IMR-90 (cell line): ENCODE measurements at regions not wholly inside any gene's neighbourhood (a gene's known extent, or its start where the extent isn't known, plus 50 kb on each side); places are given as distances from the start of the nearest gene placed in this dataset.

Experiments used
- ATAC-seq: fragments of 200-7000 bp; cut with Tn5 transposase; 2 replicates; pipeline ENCODE4 v1.9.1; 2020; ENCODE audit warnings: low read depth, mild to moderate bottlenecking, moderate library complexity
- BruUV-seq: library from RNA; stranded (reverse); fragments of 400-500 nt; replicated peaks from 2 replicates; lab custom pipeline; 2021; lab: Mats Ljungman, UMichigan
- CTCF ChIA-PET: fragments of 300-600 bp; formaldehyde crosslinking; extraction: SDS; loops from one replicate; lab custom pipeline; 2021; ENCODE audit warnings: antibody characterized with exemption; lab: Yijun Ruan, JAX
- POLR2A ChIA-PET: fragments of 300-600 bp; sonication (Branson Sonifier 250); formaldehyde crosslinking; loops from one replicate; lab custom pipeline; 2022; ENCODE audit warnings: antibody characterized with exemption; ENCODE audit not compliant: unreplicated experiment; lab: Charles Lee
- DNase-seq: peaks from one replicate; pipeline ENCODE4 v3.0.0; 2013
- H2AFZ ChIP-seq: replicated peaks from 2 replicates; pipeline ENCODE3; 2013; ENCODE audit warnings: low read length, mild to moderate bottlenecking; ENCODE audit not compliant: poor library complexity
- H2AK5ac ChIP-seq: 2 replicates; pipeline ENCODE4 v1.6.1; 2013; ENCODE audit warnings: low read depth, low read length, inconsistent platforms
- H2AK9ac ChIP-seq: replicated peaks from 2 replicates; pipeline ENCODE3; 2013; ENCODE audit warnings: mild to moderate bottlenecking, low read depth, low read length, moderate library complexity; ENCODE audit not compliant: poor library complexity
- H2BK120ac ChIP-seq: 2 replicates; pipeline ENCODE4 v1.6.1; 2013; ENCODE audit warnings: low read depth, low read length, inconsistent platforms
- H2BK15ac ChIP-seq: 3 replicates; pipeline ENCODE4 v1.6.1; 2013; ENCODE audit warnings: low read depth, low read length, inconsistent platforms
- H2BK20ac ChIP-seq: 2 replicates; pipeline ENCODE4 v1.6.1; 2013; ENCODE audit warnings: low read depth, mild to moderate bottlenecking, inconsistent platforms, low read length, moderate library complexity
- H2BK5ac ChIP-seq: 2 replicates; pipeline ENCODE4 v1.6.1; 2013; ENCODE audit warnings: mild to moderate bottlenecking, low read depth, low read length, inconsistent platforms; ENCODE audit not compliant: poor library complexity, severe bottlenecking
- H3K14ac ChIP-seq: replicated peaks from 2 replicates; pipeline ENCODE4 v1.6.1; 2013; ENCODE audit warnings: low read depth, low read length, inconsistent platforms
- H3K18ac ChIP-seq: 2 replicates; pipeline ENCODE4 v1.6.1; 2013; ENCODE audit warnings: low read depth, low read length, control low read depth
- H3K23ac ChIP-seq: 2 replicates; pipeline ENCODE4 v1.6.1; 2013; ENCODE audit warnings: low read depth, low read length, inconsistent platforms
- H3K27ac ChIP-seq: 2 replicates; pipeline ENCODE4 v1.5.1; 2013; ENCODE audit warnings: mild to moderate bottlenecking, control low read depth, low read length; ENCODE audit not compliant: insufficient read depth
- H3K27me3 ChIP-seq: 2 replicates; pipeline ENCODE4 v1.6.1; 2013; ENCODE audit warnings: low read length; ENCODE audit not compliant: control insufficient read depth, insufficient read depth
- H3K36me3 ChIP-seq: 2 replicates; pipeline ENCODE4 v1.6.1; 2013; ENCODE audit warnings: low read length, mixed read lengths; ENCODE audit not compliant: control insufficient read depth, insufficient read depth
- H3K4ac ChIP-seq: 2 replicates; pipeline ENCODE4 v1.6.1; 2013; ENCODE audit warnings: low read depth, low read length, inconsistent platforms
- H3K4me1 ChIP-seq: 2 replicates; pipeline ENCODE4 v1.6.1; 2013; ENCODE audit warnings: low read length, mixed read lengths; ENCODE audit not compliant: control insufficient read depth, insufficient read depth
- H3K4me2 ChIP-seq: 2 replicates; pipeline ENCODE4 v1.6.1; 2013; ENCODE audit warnings: low read depth, mild to moderate bottlenecking, control low read depth, low read length, moderate library complexity
- H3K4me3 ChIP-seq: 2 replicates; pipeline ENCODE4 v1.5.1; 2013; ENCODE audit warnings: low read depth, mild to moderate bottlenecking, control low read depth, low read length, moderate library complexity; ENCODE audit not compliant: insufficient read depth
- H3K56ac ChIP-seq: 2 replicates; pipeline ENCODE4 v1.6.1; 2013; ENCODE audit warnings: low read length, inconsistent platforms; ENCODE audit not compliant: insufficient read depth; ENCODE audit errors: extremely low read depth
- H3K79me1 ChIP-seq, 2 experiments: 2 replicates each; pipeline ENCODE4 v1.6.1; 2013; ENCODE audit warnings: low read length in 2 of 2, inconsistent platforms in 1 of 2, low read depth in 1 of 2
- H3K9ac ChIP-seq: 2 replicates; pipeline ENCODE4 v1.6.1; 2013; ENCODE audit warnings: low read depth, low read length, control low read depth
- H3K9me1 ChIP-seq: 2 replicates; pipeline ENCODE4 v1.6.1; 2013; ENCODE audit warnings: low read length, inconsistent platforms; ENCODE audit not compliant: insufficient read depth
- H3K9me3 ChIP-seq: 2 replicates; pipeline ENCODE4 v1.6.1; 2013; ENCODE audit warnings: low read length; ENCODE audit not compliant: control insufficient read depth, insufficient read depth
- H4K20me1 ChIP-seq: 2 replicates; pipeline ENCODE4 v1.6.1; 2013; ENCODE audit warnings: low read length, inconsistent platforms; ENCODE audit not compliant: insufficient read depth
- H4K5ac ChIP-seq: 2 replicates; pipeline ENCODE4 v1.6.1; 2013; ENCODE audit warnings: mild to moderate bottlenecking, low read depth, low read length, control low read depth
- H4K8ac ChIP-seq, 2 experiments: 2 replicates each; pipeline ENCODE4 v1.6.1; 2013; ENCODE audit warnings: low read depth in 2 of 2, low read length in 2 of 2, control low read depth in 1 of 2, inconsistent platforms in 1 of 2
- H4K91ac ChIP-seq: 2 replicates; pipeline ENCODE4 v1.6.1; 2013; ENCODE audit warnings: low read depth, low read length, inconsistent platforms; ENCODE audit not compliant: insufficient read depth
- BHLHE40 ChIP-seq: fragments of 150-350 bp; IDR thresholded peaks from 2 replicates; pipeline ENCODE4 v1.6.1; 2016; ENCODE audit warnings: mild to moderate bottlenecking, low read depth, low read length
- CEBPB ChIP-seq: IDR thresholded peaks from 2 replicates; pipeline ENCODE4 v1.6.1; 2012; ENCODE audit warnings: low read depth, low read length, improper control_type of control experiment
- CHD1 ChIP-seq: IDR thresholded peaks from 2 replicates; pipeline ENCODE4 v1.6.1; 2012; ENCODE audit warnings: low read depth, low read length, improper control_type of control experiment
- FOS ChIP-seq: fragments of 150-350 bp; IDR thresholded peaks from 2 replicates; pipeline ENCODE4 v1.6.1; 2016; ENCODE audit warnings: low read depth, low read length
- NFE2L2 ChIP-seq: fragments of 150-350 bp; IDR thresholded peaks from 2 replicates; pipeline ENCODE4 v1.6.1; 2016; ENCODE audit warnings: low read depth, mild to moderate bottlenecking, low read length
- POLR2A ChIP-seq: IDR thresholded peaks from 2 replicates; pipeline ENCODE4 v1.6.1; 2012; ENCODE audit warnings: mild to moderate bottlenecking, low read depth, low read length
- RAD21 ChIP-seq: IDR thresholded peaks from 2 replicates; pipeline ENCODE4 v1.6.1; 2012; ENCODE audit warnings: low read length, improper control_type of control experiment
- RCOR1 ChIP-seq: IDR thresholded peaks from 2 replicates; pipeline ENCODE4 v1.6.1; 2012; ENCODE audit warnings: mild to moderate bottlenecking, low read length, improper control_type of control experiment; ENCODE audit not compliant: insufficient replicate concordance
- RFX5 ChIP-seq: IDR thresholded peaks from 2 replicates; pipeline ENCODE4 v1.8.0; 2012; ENCODE audit warnings: low read depth, mild to moderate bottlenecking, low read length, moderate library complexity
- SMC3 ChIP-seq: fragments of 150-350 bp; IDR thresholded peaks from 2 replicates; pipeline ENCODE4 v1.6.1; 2016; ENCODE audit warnings: low read depth, mild to moderate bottlenecking, antibody characterized with exemption, low read length, moderate library complexity
- USF2 ChIP-seq: fragments of 150-350 bp; IDR thresholded peaks from 2 replicates; pipeline ENCODE4 v1.6.1; 2017; ENCODE audit warnings: mild to moderate bottlenecking, antibody characterized with exemption, low read length, low read depth
- WGBS, 2 experiments: methylation state at CpG; one replicate each; pipeline versions ENCODE4 v1.1.5 to v1.1.7; 2013; ENCODE audit warnings: missing lambda C conversion rate in 2 of 2; ENCODE audit not compliant: insufficient read length in 1 of 2; ENCODE audit errors: extremely low coverage in 2 of 2; 5-methylcytosine and 5-hydroxymethylcytosine counted together
- dilution Hi-C: fragments of 300-500 bp; cut with HindIII; formaldehyde crosslinking; loops from one replicate; pipeline ENCODE4 v1.14.3; 2018; ENCODE audit warnings: low sequenced_read_pairs; ENCODE audit not compliant: unreplicated experiment
- in situ Hi-C: fragments of 300-500 bp; cut with MboI; formaldehyde crosslinking; loops from 3 replicates; pipeline ENCODE4 v1.14.3; 2019; ENCODE audit warnings: low sequenced_read_pairs, inconsistent platforms, mixed read lengths
- intact Hi-C: fragments of 100-400 bp; cut with micrococcal nuclease; formaldehyde crosslinking; loops from 2 replicates; pipeline ENCODE4 v1.10.0; 2022
- TF ChIP-seq, protein P1 (sequence below): fragments of 150-350 bp; IDR thresholded peaks from 2 replicates; pipeline ENCODE4 v1.6.1; 2016; ENCODE audit warnings: low read depth, mild to moderate bottlenecking, low read length, moderate library complexity, borderline replicate concordance
- TF ChIP-seq, protein P2 (sequence below): conservative IDR thresholded peaks from 2 replicates; pipeline ENCODE4 v1.5.1; 2012; ENCODE audit warnings: mild to moderate bottlenecking, low read depth, low read length, improper control_type of control experiment

DNA sequence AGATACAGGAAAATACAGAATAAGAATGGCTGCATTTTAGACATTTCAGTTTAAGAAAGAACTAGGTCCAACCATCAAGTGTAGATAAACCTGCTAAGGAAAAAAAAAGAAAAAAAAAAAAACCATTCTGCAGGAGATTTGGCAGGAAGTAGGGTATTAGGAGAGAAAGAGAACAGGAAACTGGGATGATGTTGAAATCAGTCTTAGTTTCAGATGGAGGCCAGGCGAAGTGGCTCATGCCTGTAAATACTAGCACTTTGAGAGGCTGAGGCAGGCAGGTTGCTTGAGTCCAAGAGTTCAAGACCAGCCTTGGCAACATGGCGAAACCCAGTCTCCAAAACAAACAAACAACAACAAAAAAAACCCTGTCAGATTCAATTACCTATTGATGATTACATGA is 120.2 kb downstream of the RAB11FIP2 start:
- DNase-seq = peak; percentile 0
- Histone ChIP-seq H3K14ac (no peak overlapping the region), H3K4me1 (no peaks in the 10 kb centered on the region), H3K9ac (no peak overlapping the region), H2AK9ac (no peak overlapping the region), H3K4me3 (no peak overlapping the region), H2BK5ac (no peak overlapping the region), H3K23ac (no peak overlapping the region), H4K20me1 (no peaks in the 10 kb centered on the region), H3K27ac (no peak overlapping the region), H4K8ac (no peak overlapping the region), H2BK15ac (no peak overlapping the region), H2AFZ (no peak overlapping the region), H2BK20ac (no peak overlapping the region), H3K79me1 (no peaks in the 10 kb centered on the region), H2BK120ac (no peak overlapping the region), H3K56ac (no peak overlapping the region), H3K18ac (no peak overlapping the region), H4K5ac (no peak overlapping the region), H3K27me3 (no peaks in the 10 kb centered on the region), H3K9me3 (peaks cover 5% of the 10 kb centered on the region; the same call in 1 of the 2 replicates), H4K91ac (no peak overlapping the region), H3K36me3 (no peaks in the 10 kb centered on the region), H3K9me1 (no peaks in the 10 kb centered on the region), H3K4me2 (no peak overlapping the region), H3K4ac (no peak overlapping the region), H2AK5ac (no peak overlapping the region)
- WGBS, 2 experiments = no CpG with 5 or more reads among the region's 2 CpGs
- no peak for ATAC-seq
- ChIA-PET POLR2A (no interaction called here), CTCF (no interaction called here)
- in situ Hi-C loops (no loop called here), dilution Hi-C loops (no loop called here), intact Hi-C loops (no loop called here)
- BruUV-seq = no TSS peak
- TF ChIP-seq RCOR1 (no peak), NFE2L2 (no peak), RAD21 (no peak), CEBPB (no peak), USF2 (no peak), SMC3 (no peak), FOS (no peak), RFX5 (no peak), BHLHE40 (no peak), CHD1 (no peak), POLR2A (no peak)
- TF ChIP-seq, protein P1, sequence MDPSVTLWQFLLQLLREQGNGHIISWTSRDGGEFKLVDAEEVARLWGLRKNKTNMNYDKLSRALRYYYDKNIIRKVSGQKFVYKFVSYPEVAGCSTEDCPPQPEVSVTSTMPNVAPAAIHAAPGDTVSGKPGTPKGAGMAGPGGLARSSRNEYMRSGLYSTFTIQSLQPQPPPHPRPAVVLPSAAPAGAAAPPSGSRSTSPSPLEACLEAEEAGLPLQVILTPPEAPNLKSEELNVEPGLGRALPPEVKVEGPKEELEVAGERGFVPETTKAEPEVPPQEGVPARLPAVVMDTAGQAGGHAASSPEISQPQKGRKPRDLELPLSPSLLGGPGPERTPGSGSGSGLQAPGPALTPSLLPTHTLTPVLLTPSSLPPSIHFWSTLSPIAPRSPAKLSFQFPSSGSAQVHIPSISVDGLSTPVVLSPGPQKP = no peak
- TF ChIP-seq, protein P2, sequence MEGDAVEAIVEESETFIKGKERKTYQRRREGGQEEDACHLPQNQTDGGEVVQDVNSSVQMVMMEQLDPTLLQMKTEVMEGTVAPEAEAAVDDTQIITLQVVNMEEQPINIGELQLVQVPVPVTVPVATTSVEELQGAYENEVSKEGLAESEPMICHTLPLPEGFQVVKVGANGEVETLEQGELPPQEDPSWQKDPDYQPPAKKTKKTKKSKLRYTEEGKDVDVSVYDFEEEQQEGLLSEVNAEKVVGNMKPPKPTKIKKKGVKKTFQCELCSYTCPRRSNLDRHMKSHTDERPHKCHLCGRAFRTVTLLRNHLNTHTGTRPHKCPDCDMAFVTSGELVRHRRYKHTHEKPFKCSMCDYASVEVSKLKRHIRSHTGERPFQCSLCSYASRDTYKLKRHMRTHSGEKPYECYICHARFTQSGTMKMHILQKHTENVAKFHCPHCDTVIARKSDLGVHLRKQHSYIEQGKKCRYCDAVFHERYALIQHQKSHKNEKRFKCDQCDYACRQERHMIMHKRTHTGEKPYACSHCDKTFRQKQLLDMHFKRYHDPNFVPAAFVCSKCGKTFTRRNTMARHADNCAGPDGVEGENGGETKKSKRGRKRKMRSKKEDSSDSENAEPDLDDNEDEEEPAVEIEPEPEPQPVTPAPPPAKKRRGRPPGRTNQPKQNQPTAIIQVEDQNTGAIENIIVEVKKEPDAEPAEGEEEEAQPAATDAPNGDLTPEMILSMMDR = no peak
